GM18507 (cell line): ENCODE measurements at regions not wholly inside any gene's neighbourhood (a gene's known extent, or its start where the extent isn't known, plus 50 kb on each side); places are given as distances from the start of the nearest gene placed in this dataset.
"Not testable (repeated sequence)": the region's sequence is repeated elsewhere in the genome, so short reads cannot be mapped to it uniquely, and the experiment has no call there.

Experiments used
- DNase-seq: peaks from one replicate; pipeline ENCODE4 v3.0.0; 2011; ENCODE audit warnings: low read depth; ENCODE audit not compliant: insufficient read length; ENCODE audit errors: extremely low spot score
- FAIRE-seq: peaks from 2 replicates; lab custom pipeline; 2011; peaks lifted over from hg19 to GRCh38; lab: Jason Lieb, UNC

DNA sequence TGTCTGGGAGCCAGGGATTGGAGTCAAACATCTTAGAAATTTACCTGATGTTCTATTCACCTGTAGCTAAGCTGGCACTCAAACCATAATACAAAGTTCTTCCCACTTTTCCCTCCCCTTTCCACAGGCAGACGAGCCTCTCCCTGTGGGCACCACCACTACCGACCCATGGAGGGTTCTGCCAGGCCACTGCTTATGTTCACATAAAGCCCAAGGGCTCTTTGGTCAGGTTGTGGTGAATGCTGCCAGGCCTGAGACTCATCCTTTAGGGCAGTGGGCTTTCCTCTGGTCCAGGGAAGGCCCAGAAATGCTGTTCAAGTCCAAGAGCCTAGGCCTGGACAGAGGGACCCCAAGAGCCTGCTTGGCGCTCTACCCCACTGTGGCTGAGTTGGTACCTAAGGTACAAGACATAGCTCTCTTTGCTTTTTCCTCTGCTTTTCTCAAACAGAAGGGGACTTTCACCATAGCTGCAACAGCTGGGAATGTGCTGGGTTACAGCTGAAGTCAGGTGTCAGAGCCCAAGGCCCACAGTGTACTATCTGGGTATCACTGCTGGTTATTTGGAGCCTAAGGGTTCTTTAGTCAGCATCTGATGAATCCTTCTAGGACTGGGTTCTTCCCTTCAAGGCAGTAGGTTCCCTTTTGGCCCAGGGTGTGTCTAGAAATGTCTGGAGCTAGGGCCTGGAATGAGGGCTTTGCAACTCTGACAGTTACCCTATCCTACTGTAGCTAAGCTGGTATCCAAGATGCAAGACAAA lies 620.1 kb downstream of the TLE1 start:
- FAIRE-seq (no peak), DNase-seq (no peak)

- not testable (repeated sequence) for DNase-seq, FAIRE-seq
Observed at GRCh38 chr9:81062995-81063394, 626.4 kb downstream of the TLE1 start.

- no peak for DNase-seq
- FAIRE-seq: no peak
Observed at GRCh38 chr9:81058782-81059181, 630.6 kb downstream of the TLE1 start.

GRCh38 chr9:81053298-81054025 lies 635.9 kb downstream of the TLE1 start:
- DNase-seq (no peak), FAIRE-seq (no peak)

GRCh38 chr9:81052846-81053245 lies 636.5 kb downstream of the TLE1 start:
- DNase-seq: no peak
- FAIRE-seq: no peak

DNA sequence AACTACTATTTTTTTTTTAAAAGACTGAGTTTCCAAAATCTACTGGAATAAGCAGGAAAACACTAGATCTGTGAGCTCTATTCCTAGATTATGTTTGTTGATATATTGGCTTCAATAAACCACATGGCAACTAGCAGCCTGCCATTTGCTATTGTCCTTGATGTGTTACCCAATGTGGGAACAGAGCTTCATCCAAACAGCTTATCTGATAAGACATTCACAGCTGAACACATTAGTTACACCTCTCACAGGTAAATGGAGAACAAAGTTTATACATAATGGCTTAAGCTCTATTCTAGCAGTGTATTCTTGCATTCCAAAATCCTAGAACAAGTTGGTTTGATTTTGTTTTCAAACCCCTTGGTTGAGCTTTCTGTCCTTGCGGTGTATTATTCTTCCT lies 642.1 kb downstream of the TLE1 start:
- no peak for DNase-seq
- FAIRE-seq: no peak

DNA sequence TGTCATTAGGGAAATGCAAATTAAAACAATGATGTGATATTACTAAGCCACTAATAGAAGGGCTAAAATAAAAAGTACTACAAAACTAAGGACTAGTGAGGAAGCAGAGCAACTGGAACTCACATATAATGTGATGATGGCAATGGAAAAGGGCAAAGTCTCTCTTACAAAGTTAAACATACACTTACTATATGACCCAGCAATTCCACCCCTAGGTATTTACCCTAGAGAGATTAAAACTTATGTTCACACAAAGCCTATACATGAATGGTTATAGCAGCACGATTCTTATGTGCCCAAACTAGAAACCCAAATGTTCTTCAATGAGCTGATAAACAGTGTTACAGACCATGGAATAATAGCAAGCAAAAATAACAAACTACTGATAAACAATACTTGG lies 643.7 kb downstream of the TLE1 start:
- DNase-seq: no peak
- FAIRE-seq: no peak

DNA sequence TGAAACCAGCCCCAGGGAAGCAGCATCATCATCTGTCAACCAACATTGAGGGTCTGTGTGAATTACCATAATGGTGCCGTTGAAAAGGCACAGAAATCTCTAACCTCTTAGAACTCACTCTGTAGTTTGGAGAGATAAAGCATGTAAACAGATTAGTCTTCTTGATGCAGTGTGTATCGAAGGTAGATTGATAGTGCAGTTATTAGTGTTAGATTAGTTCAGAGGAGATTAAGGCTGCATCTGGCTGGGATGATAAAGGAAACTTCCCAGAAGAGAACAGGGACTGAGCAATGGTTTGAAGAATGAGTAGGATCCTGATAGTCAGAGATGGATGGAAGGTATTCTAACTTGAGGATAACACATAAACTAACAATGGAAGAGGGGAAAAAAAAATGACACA lies 651.5 kb downstream of the TLE1 start:
- DNase-seq (no peak), FAIRE-seq (no peak)

- DNase-seq (no peak), FAIRE-seq (no peak)
Observed at GRCh38 chr9:81035601-81036000, 653.7 kb downstream of the TLE1 start.

- FAIRE-seq: no peak
- no peak for DNase-seq
Observed at GRCh38 chr9:81035171-81035570, 654.2 kb downstream of the TLE1 start.

- FAIRE-seq (no peak), DNase-seq (no peak)
Observed at GRCh38 chr9:81032831-81033230, 656.5 kb downstream of the TLE1 start.

DNA sequence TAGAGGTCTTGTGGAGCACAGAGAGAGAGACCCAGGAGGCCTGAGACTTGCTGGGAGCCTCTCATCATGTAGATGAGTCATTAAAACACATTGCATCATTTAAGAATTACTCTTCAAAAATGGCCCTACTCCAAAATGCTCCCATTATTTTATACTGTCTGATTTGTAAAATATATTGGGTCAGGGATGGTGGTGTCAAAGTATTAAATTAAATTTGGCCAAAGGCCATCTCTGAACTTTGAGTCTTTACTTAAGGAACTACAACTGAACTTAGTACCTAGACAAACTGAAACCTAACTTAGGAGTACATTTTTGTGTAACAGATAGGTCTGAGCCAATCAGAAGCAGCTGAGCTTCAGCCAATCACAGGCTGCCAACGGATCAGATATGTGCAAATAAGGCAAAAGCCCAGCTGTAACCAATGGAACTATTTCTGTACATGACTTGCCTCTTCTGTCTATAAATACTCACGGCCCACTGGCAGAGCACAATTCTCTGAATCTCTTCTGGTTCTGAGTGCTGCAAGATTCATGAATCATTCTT lies 657.2 kb downstream of the TLE1 start:
- no peak for DNase-seq
- FAIRE-seq: no peak

- FAIRE-seq (no peak), DNase-seq (no peak)
Observed at GRCh38 chr9:81031422-81032029, 657.8 kb downstream of the TLE1 start.

GRCh38 chr9:81030027-81030426 lies 659.3 kb downstream of the TLE1 start:
- FAIRE-seq: no peak
- DNase-seq: no peak

DNA sequence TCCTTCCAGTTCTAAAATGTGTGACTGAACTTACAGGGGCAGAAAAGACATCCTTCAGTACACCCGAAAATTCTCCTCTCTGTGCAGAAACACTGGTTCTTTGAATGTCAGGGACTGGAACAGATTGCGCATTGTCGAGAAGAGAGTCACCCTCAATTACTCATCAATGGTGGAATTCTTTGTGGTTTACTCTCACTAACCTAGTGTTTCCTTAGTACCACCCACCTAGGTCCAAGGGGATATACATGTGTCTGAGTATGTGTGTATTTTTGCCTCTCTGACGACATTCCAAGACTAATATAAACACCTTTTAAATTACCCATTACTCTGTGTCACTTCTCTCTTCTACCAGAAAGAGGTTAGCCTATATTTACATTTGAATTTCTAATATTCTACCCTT lies 660.8 kb downstream of the TLE1 start:
- FAIRE-seq: no peak
- no peak for DNase-seq

DNA sequence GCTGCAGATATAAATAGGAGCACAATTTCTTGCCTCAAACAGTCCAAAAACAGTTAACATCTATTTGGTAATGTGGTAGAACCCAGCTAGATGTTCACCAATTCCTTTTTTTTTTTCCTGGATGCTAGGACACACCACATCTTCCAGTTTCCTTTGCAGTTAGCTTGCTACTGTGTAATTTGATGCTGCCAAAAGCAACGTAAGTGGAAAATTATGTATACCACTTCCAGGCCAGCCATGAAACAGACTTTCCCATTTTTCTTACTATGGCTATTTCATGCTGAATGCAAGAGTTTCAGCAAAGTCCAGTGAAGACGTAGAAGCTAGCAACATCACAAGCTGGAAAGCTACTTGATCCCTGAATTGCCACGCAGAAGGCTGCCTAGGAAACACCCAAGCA lies 667.2 kb downstream of the TLE1 start:
- DNase-seq (no peak), FAIRE-seq (no peak)

GRCh38 chr9:81014945-81015344 lies 674.4 kb downstream of the TLE1 start:
- DNase-seq, FAIRE-seq: not testable (repeated sequence)

DNA sequence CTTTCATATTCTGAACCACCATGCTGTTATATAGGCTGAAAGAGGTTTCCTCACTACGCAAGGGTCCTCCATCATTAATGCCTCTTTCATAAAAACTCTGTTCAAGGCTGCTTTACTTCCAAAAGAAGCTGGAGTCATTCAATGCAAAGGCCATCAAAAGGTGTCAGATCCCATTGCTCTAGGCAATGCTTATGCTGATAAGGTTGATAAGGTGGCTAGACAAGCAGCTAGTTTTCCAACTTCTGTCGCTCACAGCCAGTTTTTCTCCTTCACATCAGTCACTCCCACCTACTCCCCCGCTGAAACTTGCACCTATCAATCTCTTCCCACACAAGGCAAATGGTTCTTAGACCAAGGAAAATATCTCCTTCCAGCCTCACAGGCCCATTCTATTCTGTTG lies 676.2 kb downstream of the TLE1 start:
- FAIRE-seq, DNase-seq: not testable (repeated sequence)

GRCh38 chr9:81002906-81003305 lies 686.4 kb downstream of the TLE1 start:
- DNase-seq (no peak), FAIRE-seq (no peak)

DNA sequence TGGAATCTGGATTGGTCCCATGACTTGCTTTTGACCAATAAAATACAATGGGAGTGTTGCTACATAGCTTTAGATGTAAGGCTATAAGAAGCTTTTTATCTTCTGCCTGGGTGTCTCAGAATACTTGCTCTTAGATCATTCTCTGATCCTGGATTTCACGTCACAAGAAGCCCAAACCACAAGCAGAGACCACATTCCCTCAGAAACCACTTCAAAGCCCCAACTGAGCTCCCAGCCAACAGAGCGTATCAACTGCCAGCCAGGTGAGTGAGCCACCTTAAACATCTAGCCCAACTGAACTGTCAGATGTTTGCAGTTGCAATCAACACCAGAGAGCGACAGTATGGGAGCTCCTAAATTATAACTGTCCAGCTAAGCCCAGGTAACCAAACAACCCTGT lies 687.1 kb downstream of the TLE1 start:
- DNase-seq (no peak), FAIRE-seq (no peak)
